NCI-H774 (cell line): ENCODE measurements at regions not wholly inside any gene's neighbourhood (a gene's known extent, or its start where the extent isn't known, plus 50 kb on each side); places are given as distances from the start of the nearest gene placed in this dataset.
"Not testable (repeated sequence)": the region's sequence is repeated elsewhere in the genome, so short reads cannot be mapped to it uniquely, and the experiment has no call there.

Experiments used
- DNase-seq: peaks from one replicate; lab custom pipeline; 2025; lab: John Stamatoyannopoulos, UW

DNA sequence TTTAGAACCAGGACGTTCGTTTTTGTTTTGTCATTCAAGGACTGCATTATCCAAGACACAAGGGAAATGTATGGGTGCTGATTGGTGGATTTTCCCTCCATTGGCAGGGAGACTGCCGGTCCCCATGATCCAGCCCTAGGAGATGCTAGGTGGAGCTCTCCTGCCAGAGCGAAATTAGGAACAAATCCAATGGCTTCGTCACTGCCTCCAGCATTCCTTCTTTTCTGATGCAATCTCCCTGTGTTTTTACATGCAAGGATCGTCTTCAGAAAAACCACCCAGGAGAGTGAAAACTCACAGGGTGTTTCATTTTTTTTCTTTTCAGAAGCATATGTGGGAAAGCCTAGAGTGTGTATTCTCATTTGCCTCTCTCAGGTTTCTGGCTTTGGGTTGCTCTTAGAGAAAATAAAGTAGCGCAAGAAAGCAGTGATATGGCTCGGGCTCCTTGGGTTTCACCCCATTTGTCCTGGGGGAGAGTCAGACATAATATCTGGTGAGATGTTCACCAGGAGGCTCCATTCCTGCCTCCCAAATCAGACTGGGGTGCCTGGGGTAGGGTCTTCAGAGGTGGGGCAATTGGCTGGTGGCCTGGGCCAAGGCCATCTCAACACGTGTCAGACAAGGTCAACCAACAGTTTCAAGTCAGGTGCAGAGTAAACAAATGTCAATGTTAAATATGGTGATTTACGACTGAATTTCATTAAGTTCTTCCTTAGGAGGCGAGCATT is 450.9 kb upstream of the MKI67 start:
- DNase-seq = no peak

DNA sequence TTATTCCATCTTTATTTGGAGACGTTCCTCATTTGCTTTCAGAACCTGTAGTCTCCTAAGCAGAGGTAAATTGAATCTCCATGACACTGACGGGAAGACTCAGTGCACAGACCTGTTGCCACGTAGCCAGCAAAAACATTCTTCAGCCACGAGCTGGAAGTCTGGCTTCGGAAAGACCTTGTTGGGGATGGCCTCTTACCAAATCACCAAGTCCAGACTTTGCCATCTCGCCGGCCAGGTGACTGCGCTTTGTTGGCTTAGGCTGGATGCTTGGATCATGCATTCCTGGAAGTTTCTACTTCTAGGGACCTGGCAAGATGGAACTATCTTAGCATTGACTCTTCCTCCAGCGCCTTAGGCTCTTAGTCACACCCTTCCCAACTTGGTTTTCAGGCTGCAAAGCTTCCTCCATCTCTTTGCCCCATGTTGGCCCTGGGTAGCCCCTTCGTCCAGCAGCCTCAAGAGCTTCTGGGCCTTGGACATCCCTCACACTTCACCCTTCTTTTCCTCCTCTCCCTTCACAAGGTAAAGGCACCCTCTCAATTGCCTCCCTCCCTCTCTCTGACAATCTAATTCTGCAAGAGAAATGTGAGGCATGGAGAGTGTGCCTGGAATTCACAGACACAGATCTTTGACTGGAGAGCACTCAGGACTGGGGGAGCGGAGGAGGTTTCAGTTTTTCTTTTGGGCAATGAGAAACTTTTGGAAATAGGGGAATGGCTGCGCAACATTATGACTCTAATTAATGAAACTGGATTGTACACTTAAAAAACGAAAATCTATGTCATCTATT is 451.9 kb upstream of the MKI67 start:
- DNase-seq = no peak

DNA sequence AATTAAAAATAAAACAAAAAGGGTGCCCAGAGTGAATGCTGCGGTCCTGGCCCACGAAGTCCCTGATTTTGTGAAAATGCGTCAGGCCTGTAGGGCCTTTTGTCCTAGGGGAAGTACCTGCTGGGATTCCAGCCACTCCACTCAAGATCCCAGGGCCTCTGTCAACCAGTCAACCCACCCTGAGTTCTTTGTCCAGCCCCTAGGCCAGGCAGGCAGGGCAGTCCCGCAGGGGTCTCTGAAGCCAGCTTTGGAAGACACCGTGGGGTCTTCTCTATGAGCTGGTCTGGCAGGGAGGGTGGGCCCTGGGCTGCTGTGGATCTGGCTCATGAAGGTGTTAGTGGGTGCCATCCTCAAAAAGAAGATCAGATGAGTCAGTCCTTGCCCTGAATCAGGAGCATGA is 452.5 kb upstream of the MKI67 start:
- DNase-seq = no peak

DNA sequence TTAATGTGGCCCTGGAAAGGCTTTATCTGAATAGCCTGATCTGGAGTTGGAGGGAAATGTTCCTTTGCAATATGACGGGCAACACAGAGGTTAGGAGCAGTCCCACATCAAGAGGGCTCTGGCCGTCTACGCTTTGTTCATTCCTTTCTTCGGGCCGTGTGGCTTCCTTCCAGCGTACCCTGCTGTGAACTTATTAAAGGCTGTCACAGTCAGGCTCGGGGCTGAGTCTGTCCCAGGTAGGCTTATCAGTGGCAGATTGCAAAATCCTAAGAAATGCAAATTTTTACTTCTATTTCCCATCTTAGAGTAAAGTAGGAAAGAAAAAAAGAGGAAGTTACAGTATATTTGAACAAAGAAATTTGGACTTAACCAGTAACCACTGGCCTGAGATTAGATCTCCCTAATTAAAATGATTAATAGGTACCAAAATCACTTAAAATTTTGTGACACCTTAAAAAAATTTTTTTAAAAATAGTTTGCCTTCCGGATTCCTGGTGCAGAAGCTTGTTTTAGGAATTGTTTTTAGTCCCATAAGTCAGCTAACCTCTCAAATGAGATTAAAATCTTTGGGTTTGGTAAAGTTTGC is 453.1 kb upstream of the MKI67 start:
- DNase-seq = no peak

DNA sequence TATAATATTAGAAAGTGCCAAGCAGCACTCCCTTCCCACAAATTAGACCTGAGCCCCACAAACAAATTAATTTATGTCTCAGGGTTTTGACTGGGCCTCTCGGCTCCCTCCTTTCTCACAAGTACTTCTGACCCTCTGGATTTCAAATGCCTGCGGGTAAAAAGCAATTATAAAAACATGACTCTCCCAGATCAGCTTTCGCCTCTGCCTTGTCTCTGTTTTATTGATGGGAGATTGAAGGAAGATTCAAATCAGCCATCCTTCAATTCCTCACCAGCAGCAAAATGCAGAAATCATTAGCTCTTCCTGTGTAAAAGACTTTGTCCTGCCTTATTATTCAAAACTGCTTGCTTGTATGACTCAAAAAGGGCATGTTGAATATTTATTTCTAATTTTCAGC is 453.7 kb upstream of the MKI67 start:
- no peak for DNase-seq

DNA sequence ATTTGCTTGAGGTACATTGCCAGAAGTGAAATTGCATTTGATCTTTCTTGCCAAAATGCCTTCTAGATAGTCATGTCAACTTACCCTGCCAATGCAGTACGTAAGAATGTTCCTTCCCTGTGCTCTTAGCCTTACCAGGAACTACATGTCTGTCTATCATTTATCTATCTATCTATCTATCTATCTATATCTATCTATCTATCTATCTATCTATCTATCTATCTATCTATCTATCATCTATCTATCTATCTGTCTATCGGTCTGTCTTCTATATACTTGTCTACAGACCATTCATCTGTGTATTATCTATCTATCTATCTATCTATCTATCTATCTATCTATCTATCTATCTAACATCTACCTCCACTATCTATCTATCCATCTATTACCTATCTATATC is 456.9 kb upstream of the MKI67 start:
- DNase-seq = not testable (repeated sequence)

DNA sequence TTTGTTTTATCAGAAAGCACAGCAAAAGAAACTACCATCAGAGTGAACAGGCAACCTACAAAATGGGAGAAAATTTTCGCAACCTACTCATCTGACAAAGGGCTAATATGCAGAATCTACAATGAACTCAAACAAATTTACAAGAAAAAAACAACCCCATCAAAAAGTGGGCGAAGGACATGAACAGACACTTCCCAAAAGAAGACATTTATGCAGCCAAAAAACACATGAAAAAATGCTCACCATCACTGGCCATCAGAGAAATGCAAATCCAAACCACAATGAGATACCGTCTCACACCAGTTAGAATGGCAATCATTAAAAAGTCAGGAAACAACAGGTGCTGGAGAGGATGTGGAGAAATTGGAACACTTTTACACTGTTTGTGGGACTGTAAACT is 460.4 kb upstream of the MKI67 start:
- not testable (repeated sequence) for DNase-seq

DNA sequence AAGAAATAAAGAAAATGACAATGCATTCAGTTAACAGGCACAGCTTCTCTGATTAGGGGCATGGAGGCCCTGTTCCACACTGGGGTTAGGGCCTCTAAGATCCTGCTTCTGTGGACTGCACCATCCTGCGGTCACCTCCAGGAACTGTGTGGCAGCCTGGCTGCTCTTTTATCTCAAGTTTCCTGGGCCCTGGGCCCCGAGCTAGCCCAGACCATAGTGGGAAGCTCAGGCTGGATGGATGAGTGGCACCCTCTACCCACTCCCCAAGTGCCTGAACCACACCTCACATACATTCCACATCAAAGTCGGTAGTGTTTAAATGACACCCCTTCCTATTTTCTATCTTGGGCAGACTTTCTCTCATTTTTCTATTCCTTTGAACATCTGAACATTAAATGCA is 461.5 kb upstream of the MKI67 start:
- no peak for DNase-seq

DNA sequence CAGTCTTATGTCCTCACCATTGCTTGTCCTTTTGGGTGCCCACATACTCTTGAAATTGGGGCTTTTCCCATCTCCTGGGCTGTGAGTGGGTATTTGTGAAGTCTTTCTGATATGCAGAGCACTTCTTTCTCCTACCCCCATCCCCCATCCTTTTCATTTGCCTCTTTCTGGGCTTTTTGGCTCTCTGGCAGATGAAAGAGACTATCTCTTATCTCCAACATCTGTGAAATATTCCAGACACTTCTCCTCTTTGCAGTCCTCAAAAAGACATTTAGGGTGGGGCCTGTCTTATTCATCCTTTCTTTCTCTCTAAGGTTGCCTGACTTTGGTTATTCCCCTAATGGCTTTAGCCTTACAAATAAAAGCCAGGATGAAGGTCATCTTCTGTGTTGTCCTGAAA is 462.2 kb upstream of the MKI67 start:
- no peak for DNase-seq

DNA sequence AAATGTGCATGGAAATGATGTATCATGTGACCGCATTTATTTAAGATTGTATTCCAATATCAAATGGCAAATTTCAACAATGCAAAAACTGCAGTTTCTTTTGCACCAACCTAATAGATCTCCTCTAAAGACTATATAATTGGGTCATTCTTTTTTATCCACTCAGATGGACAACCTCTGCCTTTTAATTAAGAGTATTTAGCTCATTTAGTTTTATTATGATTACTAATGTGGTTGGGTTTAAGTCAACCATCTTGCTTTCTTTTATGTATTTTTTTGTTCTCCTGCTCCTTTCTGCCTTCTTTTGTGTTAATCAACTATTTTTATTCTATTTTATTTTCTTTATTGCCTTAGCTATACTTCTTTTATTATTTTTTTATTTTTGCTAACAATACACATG is 468.5 kb upstream of the MKI67 start:
- DNase-seq = no peak

DNA sequence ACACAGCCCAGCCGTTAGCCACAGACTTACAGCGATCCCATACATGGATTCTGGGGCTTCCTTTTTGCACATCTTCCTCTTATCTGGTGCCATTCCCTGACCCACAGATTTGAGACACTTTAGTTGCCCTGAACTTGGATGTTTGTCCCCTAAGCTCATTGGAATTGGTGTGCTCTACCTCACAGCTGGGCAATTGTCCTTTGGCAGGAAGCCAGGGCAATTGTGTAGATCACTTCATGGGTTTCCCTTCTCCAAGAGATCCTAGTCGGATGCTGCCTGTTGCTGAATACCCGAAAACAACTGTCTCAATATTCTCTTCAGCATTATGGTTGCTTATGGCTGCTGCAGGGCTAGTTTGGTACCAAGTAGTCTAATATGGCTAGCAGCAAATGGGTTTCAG is 470.7 kb upstream of the MKI67 start:
- DNase-seq = no peak

DNA sequence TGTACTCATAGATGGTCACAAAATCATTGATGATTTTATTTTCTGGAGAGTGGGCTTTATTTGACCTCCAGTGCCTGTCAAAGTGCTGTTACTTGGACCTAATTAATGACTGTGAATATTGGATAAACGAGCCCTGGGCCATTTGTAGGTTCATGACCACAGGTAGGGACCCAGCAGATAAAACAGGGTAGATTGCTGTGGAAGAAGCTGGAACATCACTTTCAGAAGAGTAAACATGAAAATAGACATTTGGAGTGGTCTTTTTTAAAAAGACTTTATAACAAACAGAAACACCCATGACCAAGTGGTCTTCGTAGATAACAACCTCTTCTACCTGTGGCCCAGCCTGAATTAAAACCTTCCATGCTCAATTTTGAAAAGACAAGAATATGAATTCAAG is 472.8 kb upstream of the MKI67 start:
- DNase-seq = no peak

DNA sequence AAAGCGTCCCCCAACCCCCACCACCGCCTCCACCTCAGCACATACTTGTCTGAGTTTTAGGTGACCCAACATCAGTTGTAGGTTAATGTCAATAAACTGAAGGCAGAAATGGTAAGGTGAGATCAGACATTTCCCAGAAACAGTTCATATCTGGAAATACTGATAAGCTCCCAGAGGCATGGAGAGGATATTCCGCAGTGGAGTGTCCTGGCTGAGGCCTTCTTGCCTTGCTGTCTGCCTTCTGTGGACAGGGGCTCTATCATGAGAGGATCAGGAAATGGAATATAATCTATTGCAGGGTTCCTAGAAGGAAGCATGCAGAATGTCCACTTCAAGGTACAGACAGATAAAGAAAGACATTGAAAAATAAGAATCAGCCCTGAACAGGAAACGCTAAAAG is 473.3 kb upstream of the MKI67 start:
- DNase-seq = no peak

DNA sequence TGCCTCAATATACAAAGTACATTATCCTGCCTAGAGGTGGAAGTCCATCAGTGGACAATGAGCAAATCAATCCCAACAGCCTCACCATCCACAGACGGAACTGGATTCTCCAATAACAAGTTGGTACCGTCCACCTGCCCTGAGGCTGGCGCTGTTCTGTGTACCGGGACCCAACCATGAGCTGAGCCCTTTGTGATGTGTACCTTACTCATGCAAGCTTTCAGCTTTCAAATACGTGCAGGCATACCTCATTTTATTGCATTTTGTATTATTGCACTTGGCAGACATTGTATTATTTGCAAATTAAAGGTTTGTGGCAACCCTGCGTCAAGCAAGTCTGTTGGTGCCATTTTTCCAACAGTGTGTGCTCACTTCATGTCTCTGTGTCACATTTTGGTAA is 476.0 kb upstream of the MKI67 start:
- DNase-seq = no peak

DNA sequence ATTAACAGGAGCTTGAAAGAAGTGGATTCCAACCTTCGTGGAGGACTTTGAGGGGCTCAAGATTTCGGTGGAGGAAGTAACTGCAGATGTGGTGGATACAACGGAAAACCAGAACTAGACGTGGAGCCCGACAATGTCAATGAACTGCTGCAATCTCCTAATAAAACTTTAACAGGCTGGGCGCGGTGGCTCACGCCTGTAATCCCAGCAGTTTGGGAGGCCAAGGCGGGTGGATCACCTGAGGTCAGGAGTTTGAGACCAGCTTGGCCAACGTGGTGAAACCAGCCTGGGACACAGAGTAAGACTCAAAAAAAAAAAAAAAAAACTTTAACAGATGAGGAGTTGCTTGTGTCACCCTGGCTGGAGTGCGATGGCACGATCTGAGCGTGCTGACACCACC is 477.8 kb upstream of the MKI67 start:
- DNase-seq = no peak

DNA sequence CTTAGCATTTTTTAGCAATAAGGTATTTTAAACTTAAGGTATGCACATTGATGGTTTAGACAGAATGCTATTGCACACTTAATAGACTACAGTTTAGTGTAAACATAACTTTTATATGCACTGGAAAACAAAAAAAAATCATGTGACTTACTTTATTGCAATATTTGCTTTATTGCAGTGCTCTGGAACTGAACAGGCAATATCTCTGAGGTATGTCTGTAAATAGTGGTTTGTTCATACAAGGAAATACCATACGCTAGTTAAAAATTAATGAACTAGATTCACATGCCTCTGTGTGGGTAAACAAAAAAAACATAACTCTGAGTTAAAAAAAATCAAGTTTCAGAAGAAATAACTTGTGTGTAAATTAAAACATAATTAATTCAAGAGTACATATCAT is 479.0 kb upstream of the MKI67 start:
- no peak for DNase-seq

DNA sequence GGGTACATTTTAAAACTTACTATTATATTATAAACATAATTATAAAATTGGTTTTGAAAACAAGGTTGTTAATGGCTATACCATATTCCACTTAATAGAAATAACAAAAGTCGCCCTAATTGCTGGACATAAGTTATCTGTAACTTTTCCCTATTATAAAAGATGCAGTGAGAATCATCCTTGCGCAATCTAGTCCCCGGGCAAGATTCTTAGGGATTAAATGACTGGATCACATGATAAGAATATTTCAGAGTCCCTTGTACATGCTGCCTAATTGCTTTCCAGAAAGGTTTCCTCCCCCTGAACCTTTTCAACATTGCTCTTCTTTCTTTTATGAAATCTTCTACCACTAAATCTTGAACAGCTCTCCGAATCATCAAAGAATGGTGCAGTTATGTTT is 479.8 kb upstream of the MKI67 start:
- DNase-seq = no peak

DNA sequence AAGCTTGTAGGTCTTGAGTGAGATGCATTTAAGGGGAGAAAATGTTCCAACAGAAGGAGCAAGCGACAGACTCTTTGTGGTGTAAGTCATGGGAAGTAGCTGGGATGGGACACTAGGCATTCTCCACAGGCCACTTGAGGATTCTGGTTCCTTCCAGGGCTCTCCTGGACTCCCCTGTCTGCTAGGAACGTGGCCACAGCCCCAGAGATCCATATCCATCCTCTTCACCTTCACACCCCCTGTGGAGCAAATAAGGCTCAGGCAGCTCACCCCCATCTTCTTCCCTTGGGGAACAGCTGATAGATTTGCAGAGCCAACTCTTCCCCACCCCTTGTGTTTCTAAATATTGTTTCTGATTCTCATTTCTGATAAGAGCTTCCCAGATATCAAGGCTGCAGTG is 482.6 kb upstream of the MKI67 start:
- DNase-seq = no peak

DNA sequence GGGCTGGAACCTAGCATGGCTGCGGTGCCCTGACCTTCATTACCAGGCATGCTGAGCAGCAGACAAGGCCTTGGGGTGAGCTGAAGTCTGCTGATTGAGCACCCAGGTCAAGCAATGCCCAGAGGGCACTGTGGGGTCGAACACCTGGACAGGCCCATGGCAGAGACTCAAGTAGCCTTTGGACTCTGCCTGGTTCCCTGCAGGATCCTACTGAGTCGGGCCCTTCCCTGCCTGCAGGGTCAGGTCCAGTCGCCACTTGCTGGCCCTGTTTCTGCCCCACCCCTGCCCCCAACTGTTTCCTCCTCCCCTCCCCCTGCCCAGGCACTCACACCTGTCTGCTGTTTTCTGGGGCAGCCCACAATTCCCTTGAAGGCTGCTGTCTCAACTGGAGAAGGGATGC is 483.2 kb upstream of the MKI67 start:
- no peak for DNase-seq

DNA sequence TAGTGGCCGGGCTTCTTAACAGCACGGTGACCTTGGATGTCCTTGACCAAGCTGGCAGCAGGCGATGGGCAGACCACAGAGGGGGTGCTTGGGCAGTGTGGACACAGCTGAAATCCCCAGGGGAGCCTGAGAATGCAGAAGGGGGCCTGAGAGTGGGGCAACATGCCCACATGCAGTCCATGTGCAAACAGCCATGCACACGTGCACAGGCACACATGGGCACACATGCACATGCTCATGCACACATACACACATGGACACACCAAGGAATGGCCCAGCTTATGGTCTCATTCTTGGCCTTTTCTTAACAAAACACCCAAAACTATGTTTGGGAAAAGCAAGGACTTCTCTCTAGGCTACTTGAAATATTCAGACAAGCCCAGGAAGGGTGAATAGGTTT is 483.9 kb upstream of the MKI67 start:
- no peak for DNase-seq

DNA sequence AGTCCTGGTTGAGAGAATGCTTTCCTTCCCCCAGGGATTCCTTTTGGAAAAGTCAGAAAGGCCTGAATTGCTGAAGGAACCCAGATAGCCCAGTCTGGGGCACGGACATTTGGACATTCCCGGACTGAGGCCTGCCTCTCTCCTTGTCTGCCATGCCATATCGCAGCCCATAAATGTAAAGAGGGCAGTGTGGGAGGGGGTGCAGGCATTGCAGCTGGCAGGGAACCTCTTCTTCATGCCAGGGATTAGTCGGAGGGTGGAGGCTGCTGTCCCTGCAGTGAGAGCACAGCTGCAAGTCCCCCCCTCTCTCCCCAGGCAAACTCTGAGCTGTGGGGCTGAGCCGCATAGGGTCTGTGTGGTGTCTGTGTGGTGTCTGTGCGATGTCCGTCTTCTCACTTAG is 486.0 kb upstream of the MKI67 start:
- no peak for DNase-seq

DNA sequence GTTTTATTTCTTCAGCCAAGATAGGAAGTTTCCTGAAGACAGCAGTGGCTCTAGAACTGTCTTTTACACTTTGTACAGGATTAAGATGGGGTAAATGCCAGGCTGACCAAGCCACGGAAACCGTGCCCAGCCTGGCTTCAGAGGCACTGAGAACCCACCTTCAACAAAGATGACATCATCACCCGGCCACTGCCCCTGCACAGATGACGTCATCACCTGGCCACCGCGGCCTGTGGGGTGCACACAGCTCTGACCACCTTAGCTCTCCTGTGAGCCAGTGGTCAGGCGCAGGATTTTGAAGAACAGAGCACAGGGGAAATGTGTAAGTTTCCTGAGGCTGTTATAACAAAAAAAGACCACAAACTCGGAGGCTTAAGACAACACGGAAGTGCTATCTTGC is 486.4 kb upstream of the MKI67 start:
- no peak for DNase-seq

DNA sequence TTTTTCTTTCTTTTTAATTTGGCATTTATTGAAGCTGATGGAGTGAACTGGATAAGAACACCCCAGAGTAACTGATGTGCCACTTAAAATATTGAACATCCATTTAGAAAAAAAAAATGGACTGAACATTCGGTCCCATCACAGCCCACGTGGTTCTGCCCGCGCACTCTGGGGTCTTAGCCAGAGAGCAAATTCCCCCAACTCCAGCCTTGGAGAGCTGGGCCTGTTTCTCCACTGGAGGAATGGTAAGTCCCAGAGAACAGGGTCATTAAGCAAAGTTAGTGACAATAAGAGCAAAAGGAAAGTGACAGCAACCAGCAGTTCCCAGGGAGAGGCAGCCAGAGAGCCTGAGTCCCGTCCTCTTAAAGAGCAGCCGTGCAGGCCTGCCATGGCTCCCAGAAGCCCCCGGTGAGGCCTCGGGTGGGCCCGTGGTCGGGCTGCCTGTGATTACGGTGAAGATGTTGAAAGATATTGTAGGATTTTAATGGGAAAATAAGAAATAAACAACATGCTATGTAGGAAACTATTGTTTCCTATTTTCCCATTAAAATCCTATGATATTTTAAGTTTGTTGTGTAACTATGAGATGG is 487.9 kb upstream of the MKI67 start:
- no peak for DNase-seq
